ENCODE measurements at regions not wholly inside any gene's neighbourhood (a gene's known extent, or its start where the extent isn't known, plus 50 kb on each side); places are given as distances from the start of the nearest gene placed in this dataset.

DNA sequence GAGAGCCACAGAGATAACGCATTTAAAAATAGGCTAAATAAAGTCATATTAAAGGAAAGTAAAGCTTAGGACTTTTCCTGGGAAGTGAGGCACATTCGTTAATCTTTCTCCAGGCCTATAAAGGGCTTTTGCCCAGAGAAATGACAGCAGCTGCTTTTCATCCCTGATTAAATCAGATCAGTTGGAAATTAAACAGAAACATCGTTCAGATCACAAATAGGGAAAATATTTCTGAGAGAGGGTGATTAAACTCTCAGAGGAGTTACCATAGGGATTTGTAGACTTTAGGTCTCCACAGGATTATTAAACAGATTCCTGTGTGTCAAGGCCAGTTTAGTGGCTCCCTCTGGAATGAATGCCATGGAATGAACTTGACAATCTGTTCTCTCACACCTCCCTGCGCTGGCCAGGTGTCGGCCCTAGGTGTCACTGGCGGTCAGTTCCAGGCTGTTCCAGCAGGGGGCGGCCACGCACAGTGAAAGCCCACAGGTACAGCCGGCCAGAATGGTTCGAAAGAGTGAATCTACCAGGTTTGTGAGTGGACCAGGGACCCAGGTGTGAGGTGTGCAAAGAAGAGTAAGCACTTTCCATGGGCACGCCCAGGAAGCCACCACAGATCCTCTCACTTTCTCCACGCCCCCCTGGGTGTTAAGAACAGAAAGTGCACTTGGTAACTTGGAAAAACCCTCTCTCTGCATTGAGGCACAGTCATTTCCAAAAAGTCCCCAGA, 253.0 kb upstream of the RASGRP1 start:
- Histone ChIP-seq H3K4me3 (no peak overlapping the region), H3K4me2 (peak overlapping the region; percentile 47), H3K27ac (peak overlapping the region; percentile 68 to 77), H3K4me1 (peaks cover 14% of the 10 kb centered on the region), H3K9me3 (no peaks in the 10 kb centered on the region)
- peak; percentile 97 to 100 for ATAC-seq
- ChIA-PET CTCF (interaction anchor here (0.6 to 2.5 kb wide), 27 partner anchors 10 to 940 kb away, joined by 3 to 18 read pairs (median 3); partner anchors contain the start of gene THBS1), POLR2A (interaction anchor here (1.3 kb wide), 1 partner anchor 763 kb away, joined by 4 read pairs; the partner anchor contains the start of gene THBS1)
- FAIRE-seq: no peak
- WGBS (ENCODE audit: missing lambda C conversion rate): 16% methylated on average over 9 of the region's 12 CpGs
- TF ChIP-seq CHD2 (IDR thresholded peaks at IDR 0.05; ENCODE audit: low read length, partially characterized antibody) (no peak), CEBPB (IDR thresholded peaks at IDR 0.05) (no peak), EHMT2 (IDR thresholded peaks at IDR 0.05; ENCODE audit: low read depth) (no peak), MAFK (IDR thresholded peaks at IDR 0.05; ENCODE audit: partially characterized antibody) (no peak), JUNB (IDR thresholded peaks at IDR 0.05) (peak; percentile 9; the same call in 1 of the 2 replicates), PHF8 (IDR thresholded peaks at IDR 0.05; ENCODE audit: borderline replicate concordance, low read depth) (no peak), NR3C1 (IDR thresholded peaks at IDR 0.05) (no peak), RAD21 (conservative IDR thresholded peaks at IDR 0.05 in 1 of 2, IDR thresholded peaks at IDR 0.05 in 1 of 2) (peak; percentile 97), POLR2A (IDR thresholded peaks at IDR 0.05; ENCODE audit: low read length) (no peak), SMC3 (IDR thresholded peaks at IDR 0.05) (peak; percentile 97)
- TF ChIP-seq, protein P1, sequence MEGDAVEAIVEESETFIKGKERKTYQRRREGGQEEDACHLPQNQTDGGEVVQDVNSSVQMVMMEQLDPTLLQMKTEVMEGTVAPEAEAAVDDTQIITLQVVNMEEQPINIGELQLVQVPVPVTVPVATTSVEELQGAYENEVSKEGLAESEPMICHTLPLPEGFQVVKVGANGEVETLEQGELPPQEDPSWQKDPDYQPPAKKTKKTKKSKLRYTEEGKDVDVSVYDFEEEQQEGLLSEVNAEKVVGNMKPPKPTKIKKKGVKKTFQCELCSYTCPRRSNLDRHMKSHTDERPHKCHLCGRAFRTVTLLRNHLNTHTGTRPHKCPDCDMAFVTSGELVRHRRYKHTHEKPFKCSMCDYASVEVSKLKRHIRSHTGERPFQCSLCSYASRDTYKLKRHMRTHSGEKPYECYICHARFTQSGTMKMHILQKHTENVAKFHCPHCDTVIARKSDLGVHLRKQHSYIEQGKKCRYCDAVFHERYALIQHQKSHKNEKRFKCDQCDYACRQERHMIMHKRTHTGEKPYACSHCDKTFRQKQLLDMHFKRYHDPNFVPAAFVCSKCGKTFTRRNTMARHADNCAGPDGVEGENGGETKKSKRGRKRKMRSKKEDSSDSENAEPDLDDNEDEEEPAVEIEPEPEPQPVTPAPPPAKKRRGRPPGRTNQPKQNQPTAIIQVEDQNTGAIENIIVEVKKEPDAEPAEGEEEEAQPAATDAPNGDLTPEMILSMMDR (IDR thresholded peaks at IDR 0.05): peak; percentile 87
- TF ChIP-seq, protein P2, sequence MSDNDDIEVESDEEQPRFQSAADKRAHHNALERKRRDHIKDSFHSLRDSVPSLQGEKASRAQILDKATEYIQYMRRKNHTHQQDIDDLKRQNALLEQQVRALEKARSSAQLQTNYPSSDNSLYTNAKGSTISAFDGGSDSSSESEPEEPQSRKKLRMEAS (IDR thresholded peaks at IDR 0.05): peak; percentile 44; the same call in 1 of the 2 replicates
- TF ChIP-seq, protein P3, sequence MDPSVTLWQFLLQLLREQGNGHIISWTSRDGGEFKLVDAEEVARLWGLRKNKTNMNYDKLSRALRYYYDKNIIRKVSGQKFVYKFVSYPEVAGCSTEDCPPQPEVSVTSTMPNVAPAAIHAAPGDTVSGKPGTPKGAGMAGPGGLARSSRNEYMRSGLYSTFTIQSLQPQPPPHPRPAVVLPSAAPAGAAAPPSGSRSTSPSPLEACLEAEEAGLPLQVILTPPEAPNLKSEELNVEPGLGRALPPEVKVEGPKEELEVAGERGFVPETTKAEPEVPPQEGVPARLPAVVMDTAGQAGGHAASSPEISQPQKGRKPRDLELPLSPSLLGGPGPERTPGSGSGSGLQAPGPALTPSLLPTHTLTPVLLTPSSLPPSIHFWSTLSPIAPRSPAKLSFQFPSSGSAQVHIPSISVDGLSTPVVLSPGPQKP (IDR thresholded peaks at IDR 0.05; ENCODE audit: low read depth, low read length): no peak
- peak; percentile 47 to 74 for DNase-seq (ENCODE audit: low read depth in 1 of 2, low spot score in 1 of 2)

DNA sequence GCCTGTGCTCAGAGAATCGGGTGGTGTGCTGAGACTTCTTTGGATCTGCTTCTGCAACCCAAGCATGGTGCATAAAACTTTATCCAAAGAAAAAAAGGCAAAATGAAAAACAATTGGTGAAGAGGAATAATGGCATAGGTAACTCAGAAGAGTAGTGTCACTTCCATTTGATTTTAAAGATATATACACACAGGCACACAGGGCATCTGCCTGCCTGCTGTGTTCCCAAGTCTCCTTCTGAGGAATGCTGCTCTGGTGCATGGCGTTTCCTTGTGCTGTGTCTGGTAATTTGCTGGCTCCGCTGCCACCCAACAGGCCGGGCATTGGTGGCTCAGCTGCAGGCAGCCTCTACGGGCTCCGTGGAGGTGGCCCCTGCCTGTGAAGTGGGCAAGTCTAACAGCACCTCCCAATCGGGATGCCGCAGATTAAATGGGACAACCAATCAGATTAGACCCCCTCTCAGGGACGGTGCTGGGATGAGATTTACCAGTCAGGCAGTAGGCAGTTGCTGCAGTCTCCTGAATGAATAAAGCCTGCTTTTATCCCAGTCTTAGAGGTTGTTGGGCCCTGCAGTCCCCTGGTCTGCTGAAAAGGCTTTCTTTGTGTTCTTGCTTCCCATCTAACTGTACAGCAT, 253.7 kb upstream of the RASGRP1 start:
- 81% methylated on average over 8 of the region's 9 CpGs for WGBS (ENCODE audit: missing lambda C conversion rate)
- Histone ChIP-seq H3K4me1 (peaks cover 14% of the 10 kb centered on the region), H3K9me3 (no peaks in the 10 kb centered on the region), H3K4me2 (peak overlapping the region; percentile 47), H3K27ac (peak overlapping the region; percentile 68 to 77), H3K4me3 (no peak overlapping the region)
- ATAC-seq (peak in 1 of 2 experiments; percentile 67; a peak in 3 of 6 replicates), FAIRE-seq (no peak), DNase-seq (ENCODE audit: low read depth in 1 of 2, low spot score in 1 of 2) (no peak)
- CTCF ChIA-PET: interaction anchor here (1.5 kb wide), 1 partner anchor 23 kb away, joined by 3 read pairs; no protein-coding TSS in a partner anchor
- POLR2A ChIA-PET: no interaction called here
- no peak for TF ChIP-seq RFX5 (IDR thresholded peaks at IDR 0.05)
- no peak for TF ChIP-seq E2F6 (IDR thresholded peaks at IDR 0.05; ENCODE audit: borderline replicate concordance, low read depth)
- TF ChIP-seq ATOH8 (CRISPR knock-in tag; IDR thresholded peaks at IDR 0.05; ENCODE audit: low read depth): no peak
- no peak for TF ChIP-seq CBX2 (IDR thresholded peaks at IDR 0.05; ENCODE audit: borderline replicate concordance, low read depth)
- no peak for TF ChIP-seq ESRRA (IDR thresholded peaks at IDR 0.05; ENCODE audit: borderline replicate concordance, low read length)
- TF ChIP-seq, protein P3 (IDR thresholded peaks at IDR 0.05; ENCODE audit: low read depth, low read length): no peak
- no peak for TF ChIP-seq JUN (IDR thresholded peaks at IDR 0.05)
- TF ChIP-seq, protein P4, sequence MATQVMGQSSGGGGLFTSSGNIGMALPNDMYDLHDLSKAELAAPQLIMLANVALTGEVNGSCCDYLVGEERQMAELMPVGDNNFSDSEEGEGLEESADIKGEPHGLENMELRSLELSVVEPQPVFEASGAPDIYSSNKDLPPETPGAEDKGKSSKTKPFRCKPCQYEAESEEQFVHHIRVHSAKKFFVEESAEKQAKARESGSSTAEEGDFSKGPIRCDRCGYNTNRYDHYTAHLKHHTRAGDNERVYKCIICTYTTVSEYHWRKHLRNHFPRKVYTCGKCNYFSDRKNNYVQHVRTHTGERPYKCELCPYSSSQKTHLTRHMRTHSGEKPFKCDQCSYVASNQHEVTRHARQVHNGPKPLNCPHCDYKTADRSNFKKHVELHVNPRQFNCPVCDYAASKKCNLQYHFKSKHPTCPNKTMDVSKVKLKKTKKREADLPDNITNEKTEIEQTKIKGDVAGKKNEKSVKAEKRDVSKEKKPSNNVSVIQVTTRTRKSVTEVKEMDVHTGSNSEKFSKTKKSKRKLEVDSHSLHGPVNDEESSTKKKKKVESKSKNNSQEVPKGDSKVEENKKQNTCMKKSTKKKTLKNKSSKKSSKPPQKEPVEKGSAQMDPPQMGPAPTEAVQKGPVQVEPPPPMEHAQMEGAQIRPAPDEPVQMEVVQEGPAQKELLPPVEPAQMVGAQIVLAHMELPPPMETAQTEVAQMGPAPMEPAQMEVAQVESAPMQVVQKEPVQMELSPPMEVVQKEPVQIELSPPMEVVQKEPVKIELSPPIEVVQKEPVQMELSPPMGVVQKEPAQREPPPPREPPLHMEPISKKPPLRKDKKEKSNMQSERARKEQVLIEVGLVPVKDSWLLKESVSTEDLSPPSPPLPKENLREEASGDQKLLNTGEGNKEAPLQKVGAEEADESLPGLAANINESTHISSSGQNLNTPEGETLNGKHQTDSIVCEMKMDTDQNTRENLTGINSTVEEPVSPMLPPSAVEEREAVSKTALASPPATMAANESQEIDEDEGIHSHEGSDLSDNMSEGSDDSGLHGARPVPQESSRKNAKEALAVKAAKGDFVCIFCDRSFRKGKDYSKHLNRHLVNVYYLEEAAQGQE (IDR thresholded peaks at IDR 0.05): no peak
- no peak for TF ChIP-seq KDM5A (IDR thresholded peaks at IDR 0.05)
- TF ChIP-seq MAFK (IDR thresholded peaks at IDR 0.05; ENCODE audit: partially characterized antibody): no peak
- no peak for TF ChIP-seq FOSL2 (IDR thresholded peaks at IDR 0.05)
- TF ChIP-seq FOSL2 (CRISPR knock-in tag; IDR thresholded peaks at IDR 0.05): no peak
- no peak for TF ChIP-seq GATA3 (IDR thresholded peaks at IDR 0.05; ENCODE audit: borderline replicate concordance)
- no peak for TF ChIP-seq ZC3H11A (IDR thresholded peaks at IDR 0.05)
- TF ChIP-seq HOXB13 (CRISPR knock-in tag; IDR thresholded peaks at IDR 0.05; ENCODE audit: low read depth): no peak

Measured in A549 (cell line).